ENCODE measurements at regions not wholly inside any gene's neighbourhood (a gene's known extent, or its start where the extent isn't known, plus 50 kb on each side); places are given as distances from the start of the nearest gene placed in this dataset.

DNA sequence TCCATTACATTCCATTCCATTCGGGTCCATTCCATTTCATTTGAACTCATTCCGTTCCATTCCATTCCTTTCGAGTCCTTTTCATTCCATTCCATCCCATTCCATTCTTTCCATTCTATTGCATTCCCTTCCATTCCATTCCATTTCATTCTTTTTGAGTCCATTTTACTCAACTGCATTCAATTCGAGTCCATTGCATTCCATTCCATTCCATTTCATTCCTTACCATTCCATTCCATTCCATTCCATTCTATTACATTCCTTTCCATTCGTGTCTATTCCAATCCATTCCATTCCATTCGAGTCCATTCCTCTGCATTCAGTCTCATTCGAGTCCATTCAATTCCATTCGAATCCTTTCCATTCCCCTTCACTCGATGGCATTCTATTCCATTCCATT is 1128.8 kb downstream of the RPIA start:
- TF ChIP-seq EZH2 (IDR thresholded peaks at IDR 0.05; ENCODE audit: low read depth) = no peak
- TF ChIP-seq, protein P1, sequence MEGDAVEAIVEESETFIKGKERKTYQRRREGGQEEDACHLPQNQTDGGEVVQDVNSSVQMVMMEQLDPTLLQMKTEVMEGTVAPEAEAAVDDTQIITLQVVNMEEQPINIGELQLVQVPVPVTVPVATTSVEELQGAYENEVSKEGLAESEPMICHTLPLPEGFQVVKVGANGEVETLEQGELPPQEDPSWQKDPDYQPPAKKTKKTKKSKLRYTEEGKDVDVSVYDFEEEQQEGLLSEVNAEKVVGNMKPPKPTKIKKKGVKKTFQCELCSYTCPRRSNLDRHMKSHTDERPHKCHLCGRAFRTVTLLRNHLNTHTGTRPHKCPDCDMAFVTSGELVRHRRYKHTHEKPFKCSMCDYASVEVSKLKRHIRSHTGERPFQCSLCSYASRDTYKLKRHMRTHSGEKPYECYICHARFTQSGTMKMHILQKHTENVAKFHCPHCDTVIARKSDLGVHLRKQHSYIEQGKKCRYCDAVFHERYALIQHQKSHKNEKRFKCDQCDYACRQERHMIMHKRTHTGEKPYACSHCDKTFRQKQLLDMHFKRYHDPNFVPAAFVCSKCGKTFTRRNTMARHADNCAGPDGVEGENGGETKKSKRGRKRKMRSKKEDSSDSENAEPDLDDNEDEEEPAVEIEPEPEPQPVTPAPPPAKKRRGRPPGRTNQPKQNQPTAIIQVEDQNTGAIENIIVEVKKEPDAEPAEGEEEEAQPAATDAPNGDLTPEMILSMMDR (conservative IDR thresholded peaks at IDR 0.05) = no peak
